Transverse colon (tissue), 4 donors: ENCODE measurements at regions not wholly inside any gene's neighbourhood (a gene's known extent, or its start where the extent isn't known, plus 50 kb on each side); places are given as distances from the start of the nearest gene placed in this dataset.

Source experiments
- DNase-seq: peaks from one replicate; pipeline ENCODE4 v3.0.0-alpha.2; 2019
- H3K27ac ChIP-seq, 4 donors: fragments of 200-600 bp; sonication (generic); 2 replicates each; pipeline ENCODE4 v1.5.1; 2016 to 2018; ENCODE audit warnings: inconsistent platforms in 4 of 4
- H3K27me3 ChIP-seq: fragments of 200-600 bp; sonication (generic); 2 replicates; pipeline ENCODE4 v1.5.1; 2017; ENCODE audit warnings: inconsistent platforms
- H3K36me3 ChIP-seq, 4 donors: fragments of 200-600 bp; sonication (generic); 2 replicates each; pipeline ENCODE4 v1.5.1; 2017 to 2019; ENCODE audit warnings: inconsistent platforms in 4 of 4
- H3K4me1 ChIP-seq, 4 donors: fragments of 200-600 bp; sonication (generic); 2 replicates each; pipeline ENCODE4 v1.5.1; 2017 to 2020; ENCODE audit warnings: inconsistent platforms in 4 of 4
- H3K4me3 ChIP-seq, 4 donors: fragments of 200-600 bp; sonication (generic); 1 replicate in 1 of 4; 2 replicates in 3 of 4; pipeline versions ENCODE4 v1.5.1 to v1.6.1; 2017 to 2019; ENCODE audit warnings: inconsistent platforms in 4 of 4
- H3K9me3 ChIP-seq, 2 donors: fragments of 200-600 bp; sonication (generic); 2 replicates each; pipeline ENCODE4 v1.5.1; 2017 to 2019; ENCODE audit warnings: inconsistent platforms in 2 of 2
- CTCF ChIP-seq, 5 experiments: fragments of 200-600 bp in 3 of 5; fragments of 450-650 bp in 2 of 5; sonication (generic) in 3 of 5; IDR thresholded peaks; 1 replicate in 2 of 5; 2 replicates in 3 of 5; pipeline ENCODE4 v1.5.1; 2016 to 2017; ENCODE audit warnings: antibody characterized with exemption in 5 of 5, inconsistent platforms in 3 of 5, mild to moderate bottlenecking in 2 of 5, moderate library complexity in 1 of 5
- EP300 ChIP-seq: sonication (generic); formaldehyde crosslinking; IDR thresholded peaks from one replicate; pipeline ENCODE4 v1.6.1; 2017; ENCODE audit warnings: antibody characterized with exemption, low read depth
- POLR2A ChIP-seq: fragments of 450-650 bp; IDR thresholded peaks from one replicate; pipeline ENCODE4 v1.6.1; 2016; ENCODE audit warnings: antibody characterized with exemption, mild to moderate bottlenecking, moderate library complexity
- POLR2AphosphoS5 ChIP-seq, 3 donors: sonication (generic); formaldehyde crosslinking; IDR thresholded peaks; one replicate each; pipeline ENCODE4 v1.6.1; 2016; ENCODE audit warnings: antibody characterized with exemption in 3 of 3
- WGBS, 2 donors: methylation state at CpG; one replicate each; pipeline ENCODE4 v1.1.5; 2018; ENCODE audit warnings: low coverage in 1 of 2; 5-methylcytosine and 5-hydroxymethylcytosine counted together
- in situ Hi-C, 4 donors: fragments of 200-750 bp; cut with MboI; loops; one replicate each; pipeline versions ENCODE4 v1.15.0 to v1.15.1; 2017; ENCODE audit warnings: low sequenced_read_pairs in 3 of 4, low pct_ligation_motif_present in 1 of 4, low pct_unique_long_range_greater_than_20kb in 1 of 4
- intact Hi-C: fragments of 100-400 bp; cut with DNase I; formaldehyde crosslinking; loops from one replicate; pipeline ENCODE4 v1.15.1; 2023; ENCODE audit warnings: low total_unique reads

GRCh38 chr1:239722035-239722434 is 335.7 kb downstream of the CHRM3 start:
- intact Hi-C loops = no loop called here
- DNase-seq = no peak
- no peak overlapping the region for H3K4me3 ChIP-seq
- WGBS, 2 donors = 88 to 90% methylated on average over 1 of the region's 1 CpG
- TF ChIP-seq CTCF (IDR thresholded peaks at IDR 0.05) = no peak
- TF ChIP-seq POLR2AphosphoS5 (IDR thresholded peaks at IDR 0.05) = no peak
- no peak for TF ChIP-seq POLR2A
- TF ChIP-seq EP300 = no peak
- no peaks in the 10 kb centered on the region for H3K36me3 ChIP-seq
- peaks cover 0 to 23% (median 10%) of the 10 kb centered on the region in 4 donors for H3K4me1 ChIP-seq
- no peak overlapping the region for H3K27ac ChIP-seq
- in situ Hi-C loops = no loop called here
- H3K27me3 ChIP-seq = no peaks in the 10 kb centered on the region
- no peaks in the 10 kb centered on the region for H3K9me3 ChIP-seq

DNA sequence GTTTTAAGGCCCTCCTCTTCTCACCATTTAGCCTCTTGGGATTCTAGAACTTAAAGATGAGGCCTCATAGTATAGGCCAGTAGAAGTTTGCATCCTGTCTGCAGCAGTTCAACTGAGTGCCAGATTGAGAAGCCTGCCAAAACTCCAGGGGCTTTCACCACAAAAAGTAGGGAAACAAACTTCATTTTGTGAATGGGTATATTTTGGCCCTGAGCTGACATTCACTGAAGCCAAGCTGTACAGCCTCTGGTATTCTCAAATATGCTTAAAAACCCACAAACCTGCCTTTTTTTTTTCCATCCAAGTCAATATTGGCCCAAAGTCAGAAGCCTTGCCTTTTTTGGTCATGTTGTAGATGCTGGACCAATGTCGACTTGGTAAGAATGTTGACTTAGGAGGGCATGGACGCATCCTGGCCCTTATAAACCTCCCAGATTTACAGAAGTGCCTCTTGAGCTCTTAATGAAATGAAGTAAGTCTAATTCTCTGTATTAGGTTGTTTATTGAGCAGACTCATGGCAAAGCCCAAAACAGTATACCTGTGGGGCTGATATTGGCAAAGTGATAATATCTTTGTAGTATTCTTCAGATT is 337.5 kb downstream of the CHRM3 start:
- no peaks in the 10 kb centered on the region for H3K9me3 ChIP-seq
- 70 to 100% methylated on average over 2 of the region's 2 CpGs for WGBS, 2 donors
- peaks cover 0 to 11% (median 2%) of the 10 kb centered on the region in 4 donors for H3K4me1 ChIP-seq
- H3K27ac ChIP-seq = no peak overlapping the region
- H3K4me3 ChIP-seq = no peak overlapping the region
- intact Hi-C loops = no loop called here
- TF ChIP-seq EP300 = no peak
- TF ChIP-seq POLR2A = no peak
- no peak for TF ChIP-seq POLR2AphosphoS5 (IDR thresholded peaks at IDR 0.05)
- TF ChIP-seq CTCF (IDR thresholded peaks at IDR 0.05) = no peak
- in situ Hi-C loops = no loop called here
- H3K27me3 ChIP-seq = no peaks in the 10 kb centered on the region
- no peak for DNase-seq
- H3K36me3 ChIP-seq = no peaks in the 10 kb centered on the region

DNA sequence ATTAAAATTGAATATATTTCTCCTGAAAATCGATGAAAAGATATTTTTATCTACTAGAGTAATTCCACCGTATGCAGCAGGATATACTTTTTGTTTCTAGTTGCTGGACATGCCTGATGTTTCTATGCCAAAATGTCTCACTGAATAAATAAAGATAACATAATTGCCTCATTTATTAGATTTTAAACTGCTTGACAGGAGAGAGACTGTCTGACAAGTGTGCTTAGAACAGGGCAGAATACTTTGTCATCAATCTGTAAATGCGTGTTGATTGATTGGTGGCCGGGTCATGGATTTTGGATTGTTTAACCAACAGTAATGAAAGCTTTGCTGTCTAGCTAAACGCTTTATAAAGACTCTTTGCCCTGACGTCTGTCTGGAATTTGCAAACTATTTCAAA is 339.0 kb downstream of the CHRM3 start:
- in situ Hi-C loops = no loop called here
- WGBS, 2 donors = 77 to 81% methylated on average over 6 of the region's 6 CpGs

GRCh38 chr1:239725933-239726332 is 339.6 kb downstream of the CHRM3 start:
- no peaks in the 10 kb centered on the region for H3K4me1 ChIP-seq
- no peak for DNase-seq
- intact Hi-C loops (no loop called here), in situ Hi-C loops (no loop called here)
- 80 to 93% methylated on average over 2 to 5 of the region's 5 CpGs for WGBS, 2 donors
- H3K36me3 ChIP-seq = no peaks in the 10 kb centered on the region
- no peak overlapping the region for H3K27ac ChIP-seq
- no peak for TF ChIP-seq EP300
- TF ChIP-seq CTCF (IDR thresholded peaks at IDR 0.05) = no peak
- no peak for TF ChIP-seq POLR2AphosphoS5 (IDR thresholded peaks at IDR 0.05)
- TF ChIP-seq POLR2A = no peak
- H3K9me3 ChIP-seq = no peaks in the 10 kb centered on the region
- no peaks in the 10 kb centered on the region for H3K27me3 ChIP-seq
- no peak overlapping the region for H3K4me3 ChIP-seq

More for the DNA sequence above, 339.0 kb downstream of the CHRM3 start:
- Histone ChIP-seq H3K9me3 (no peaks in the 10 kb centered on the region), H3K4me1 (no peaks in the 10 kb centered on the region), H3K27me3 (no peaks in the 10 kb centered on the region), H3K4me3 (no peak overlapping the region), H3K36me3 (no peaks in the 10 kb centered on the region), H3K27ac (no peak overlapping the region)
- TF ChIP-seq POLR2AphosphoS5 (IDR thresholded peaks at IDR 0.05) (no peak), EP300 (no peak), POLR2A (no peak), CTCF (IDR thresholded peaks at IDR 0.05) (no peak)
- DNase-seq = no peak
- intact Hi-C loops = no loop called here
